ENCODE measurements at regions not wholly inside any gene's neighbourhood (a gene's known extent, or its start where the extent isn't known, plus 50 kb on each side); places are given as distances from the start of the nearest gene placed in this dataset.

GRCh38 chr10:31648966-31649365 is 279.7 kb downstream of the ARHGAP12 start (continued):
- TF ChIP-seq EZH2 (IDR thresholded peaks at IDR 0.05; ENCODE audit: low read depth, unreplicated experiment), result no peak
- TF ChIP-seq EZH2phosphoT487 (IDR thresholded peaks at IDR 0.05; ENCODE audit: unreplicated experiment), result no peak
- TF ChIP-seq POLR2AphosphoS5 (IDR thresholded peaks at IDR 0.05; ENCODE audit: low read depth), result no peak
- no peak for TF ChIP-seq NANOG (IDR thresholded peaks at IDR 0.05; ENCODE audit: borderline replicate concordance)

GRCh38 chr10:31647861-31648260 is 280.8 kb downstream of the ARHGAP12 start:
- Histone ChIP-seq H3K4me3 (no peak overlapping the region), H3K4me2 (no peak overlapping the region), H3K9me2 (ENCODE audit: insufficient read depth) (peaks cover 4% of the 10 kb centered on the region), H4K20me1 (replicated peaks; ENCODE audit: insufficient read depth) (no peaks in the 10 kb centered on the region), H3K27ac (ENCODE audit: low read depth) (no peak overlapping the region), H3F3A (replicated peaks; ENCODE audit: low read depth) (no peaks in the 10 kb centered on the region), H2AFZ (0 out of 2 replicates have a peak overlapping the region, but pooled peaks have one; percentile 38), H3K36me3 (ENCODE audit: insufficient read depth) (no peaks in the 10 kb centered on the region), H3K4me1 (ENCODE audit: insufficient read depth) (no peaks in the 10 kb centered on the region), H3K79me2 (replicated peaks; ENCODE audit: insufficient read depth) (no peaks in the 10 kb centered on the region), H3K27me3 (ENCODE audit: insufficient read depth) (no peaks in the 10 kb centered on the region)
- Mint-ChIP-seq H3K27me3 (ENCODE audit: insufficient read depth, low read depth, poor library complexity) (peaks cover 2% of the 10 kb centered on the region), H3K27ac (no peak overlapping the region), H3K9me3 (peaks cover 6% of the 10 kb centered on the region; the same call in 1 of the 3 replicates), H3K4me1 (no peaks in the 10 kb centered on the region; the same call in 2 of the 3 replicates), H3K36me3 (ENCODE audit: low read depth) (no peaks in the 10 kb centered on the region), H3K4me3 (no peak overlapping the region)
- ATAC-seq, result no peak
- no peak for DNase-seq (ENCODE audit: low spot score)
- TF ChIP-seq ETS1 (IDR thresholded peaks at IDR 0.05) (no peak), STAT1 (IDR thresholded peaks at IDR 0.05; ENCODE audit: unreplicated experiment) (no peak), REST (IDR thresholded peaks at IDR 0.05; ENCODE audit: unreplicated experiment) (no peak), EZH2 (IDR thresholded peaks at IDR 0.05; ENCODE audit: low read depth, unreplicated experiment) (no peak)

- Histone ChIP-seq H3K4me2 (no peak overlapping the region), H3F3A (replicated peaks; ENCODE audit: low read depth) (no peaks in the 10 kb centered on the region), H3K27ac (ENCODE audit: low read depth) (no peak overlapping the region), H3K27me3 (ENCODE audit: insufficient read depth) (no peaks in the 10 kb centered on the region), H2AFZ (no peak overlapping the region), H4K20me1 (replicated peaks; ENCODE audit: insufficient read depth) (no peaks in the 10 kb centered on the region), H3K36me3 (ENCODE audit: insufficient read depth) (no peaks in the 10 kb centered on the region), H3K9me2 (ENCODE audit: insufficient read depth) (peaks cover 4% of the 10 kb centered on the region), H3K4me3 (no peak overlapping the region), H3K79me2 (replicated peaks; ENCODE audit: insufficient read depth) (no peaks in the 10 kb centered on the region), H3K4me1 (ENCODE audit: insufficient read depth) (no peaks in the 10 kb centered on the region)
- H3K4me3 Mint-ChIP-seq, result no peak overlapping the region
- H3K27ac Mint-ChIP-seq, result no peak overlapping the region
- no peaks in the 10 kb centered on the region; the same call in 2 of the 3 replicates for H3K4me1 Mint-ChIP-seq
- TF ChIP-seq NANOG (IDR thresholded peaks at IDR 0.05; ENCODE audit: borderline replicate concordance), result no peak
- DNase-seq (ENCODE audit: low spot score), result no peak
- no peaks in the 10 kb centered on the region for H3K36me3 Mint-ChIP-seq (ENCODE audit: low read depth)
- peaks cover 2% of the 10 kb centered on the region for H3K27me3 Mint-ChIP-seq (ENCODE audit: insufficient read depth, low read depth, poor library complexity)
- no peak for ATAC-seq
- H3K9me3 Mint-ChIP-seq, result peaks cover 8% of the 10 kb centered on the region; the same call in 1 of the 3 replicates
Measured at GRCh38 chr10:31646519-31646918, 282.1 kb downstream of the ARHGAP12 start.

Data from GM23338 (cell line).